ENCODE measurements at regions not wholly inside any gene's neighbourhood (a gene's known extent, or its start where the extent isn't known, plus 50 kb on each side); places are given as distances from the start of the nearest gene placed in this dataset.

DNA sequence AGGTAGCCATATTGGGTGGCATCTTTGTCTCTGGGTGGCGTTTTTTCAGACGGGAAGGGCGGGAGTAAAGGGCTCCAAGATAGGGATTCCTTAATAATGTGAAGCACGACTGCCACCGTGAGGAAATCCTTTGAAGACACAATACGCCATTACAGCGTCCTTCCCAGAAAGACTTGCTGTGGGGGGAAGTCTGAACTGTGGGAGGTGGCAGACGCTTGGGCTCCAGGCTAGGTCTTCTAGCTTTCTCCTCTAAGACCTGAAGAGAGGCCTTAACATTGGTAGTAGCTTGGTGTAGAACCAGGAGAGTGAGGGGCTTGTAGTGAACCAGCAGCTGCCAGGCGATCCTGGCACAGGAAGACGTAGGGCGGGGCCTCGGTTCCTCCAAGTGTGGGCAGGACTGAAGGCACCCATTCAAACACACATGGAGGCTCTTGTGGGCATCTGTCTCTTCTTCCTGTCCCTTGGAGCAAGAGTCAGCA, 197.3 kb downstream of the OR13H1 start:
- DNase-seq (ENCODE audit: low read depth): no peak

DNA sequence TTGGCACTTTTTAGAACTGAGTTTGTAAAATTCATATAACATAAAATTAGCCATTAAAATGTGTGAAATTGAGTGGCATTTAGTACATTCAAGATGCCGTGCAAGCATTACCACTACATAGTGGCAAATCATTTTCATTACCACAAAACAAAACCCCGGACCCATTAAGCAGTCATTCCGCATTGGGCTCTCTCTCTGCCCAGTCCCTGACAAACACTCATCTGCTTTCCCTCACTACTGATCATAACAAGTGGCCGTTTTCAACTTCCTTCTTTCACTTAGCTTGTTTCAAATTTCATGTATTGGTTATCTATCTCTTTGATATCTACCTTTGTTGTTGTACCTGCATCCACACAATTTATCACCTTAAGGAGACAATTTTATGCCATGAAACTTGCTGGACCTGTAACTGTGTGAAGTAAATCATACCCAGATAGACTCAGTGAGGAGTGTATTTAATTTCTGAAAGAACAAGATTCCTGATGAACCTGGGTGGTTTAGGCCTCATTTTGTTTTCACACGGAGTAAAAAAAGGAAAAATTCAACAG, 202.1 kb downstream of the OR13H1 start:
- DNase-seq (ENCODE audit: low read depth): no peak
- H3K4me3 ChIP-seq (ENCODE audit: low read depth, low read length): no peak overlapping the region
- no peak for TF ChIP-seq MYC (IDR thresholded peaks at IDR 0.05; ENCODE audit: low read depth, low read length)

More for the DNA sequence above, 197.3 kb downstream of the OR13H1 start:
- no peak overlapping the region for H3K4me3 ChIP-seq (ENCODE audit: low read depth, low read length)
- TF ChIP-seq POLR2A (IDR thresholded peaks at IDR 0.05; ENCODE audit: extremely low read depth, insufficient read length) (no peak), MYC (IDR thresholded peaks at IDR 0.05; ENCODE audit: low read depth, low read length) (no peak)
- TF ChIP-seq, protein P1, sequence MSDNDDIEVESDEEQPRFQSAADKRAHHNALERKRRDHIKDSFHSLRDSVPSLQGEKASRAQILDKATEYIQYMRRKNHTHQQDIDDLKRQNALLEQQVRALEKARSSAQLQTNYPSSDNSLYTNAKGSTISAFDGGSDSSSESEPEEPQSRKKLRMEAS (IDR thresholded peaks at IDR 0.05; ENCODE audit: low read depth, low read length): no peak
- TF ChIP-seq, protein P2, sequence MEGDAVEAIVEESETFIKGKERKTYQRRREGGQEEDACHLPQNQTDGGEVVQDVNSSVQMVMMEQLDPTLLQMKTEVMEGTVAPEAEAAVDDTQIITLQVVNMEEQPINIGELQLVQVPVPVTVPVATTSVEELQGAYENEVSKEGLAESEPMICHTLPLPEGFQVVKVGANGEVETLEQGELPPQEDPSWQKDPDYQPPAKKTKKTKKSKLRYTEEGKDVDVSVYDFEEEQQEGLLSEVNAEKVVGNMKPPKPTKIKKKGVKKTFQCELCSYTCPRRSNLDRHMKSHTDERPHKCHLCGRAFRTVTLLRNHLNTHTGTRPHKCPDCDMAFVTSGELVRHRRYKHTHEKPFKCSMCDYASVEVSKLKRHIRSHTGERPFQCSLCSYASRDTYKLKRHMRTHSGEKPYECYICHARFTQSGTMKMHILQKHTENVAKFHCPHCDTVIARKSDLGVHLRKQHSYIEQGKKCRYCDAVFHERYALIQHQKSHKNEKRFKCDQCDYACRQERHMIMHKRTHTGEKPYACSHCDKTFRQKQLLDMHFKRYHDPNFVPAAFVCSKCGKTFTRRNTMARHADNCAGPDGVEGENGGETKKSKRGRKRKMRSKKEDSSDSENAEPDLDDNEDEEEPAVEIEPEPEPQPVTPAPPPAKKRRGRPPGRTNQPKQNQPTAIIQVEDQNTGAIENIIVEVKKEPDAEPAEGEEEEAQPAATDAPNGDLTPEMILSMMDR (IDR thresholded peaks at IDR 0.05; ENCODE audit: low read depth, low read length): no peak

DNA sequence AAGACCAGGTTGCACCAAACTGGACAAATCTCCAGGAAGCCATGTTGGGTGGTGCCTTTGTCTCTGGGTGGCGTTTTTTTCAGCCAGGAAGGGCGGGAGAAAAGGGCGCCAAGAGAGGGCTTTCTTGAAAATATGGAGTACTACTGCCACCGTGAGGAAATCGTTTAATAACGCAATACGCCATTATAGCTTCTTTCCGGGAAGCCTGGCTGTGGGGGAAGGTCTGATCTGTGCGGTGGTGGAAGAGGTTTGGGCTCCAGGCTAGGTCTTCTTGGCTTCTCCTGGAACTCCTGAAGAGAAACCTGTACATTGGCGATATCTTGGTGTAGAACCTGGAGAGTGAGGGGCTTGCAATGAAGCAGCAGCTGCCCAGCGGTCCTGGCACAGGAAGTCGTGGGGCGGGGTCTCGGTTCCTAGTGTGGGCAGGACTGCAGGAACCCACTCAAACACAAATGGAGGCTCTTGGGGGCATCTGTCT, 202.7 kb downstream of the OR13H1 start:
- TF ChIP-seq, protein P2 (IDR thresholded peaks at IDR 0.05; ENCODE audit: low read depth, low read length): no peak
- no peak for TF ChIP-seq POLR2A (IDR thresholded peaks at IDR 0.05; ENCODE audit: extremely low read depth, insufficient read length)
- no peak for TF ChIP-seq MYC (IDR thresholded peaks at IDR 0.05; ENCODE audit: low read depth, low read length)
- TF ChIP-seq, protein P1 (IDR thresholded peaks at IDR 0.05; ENCODE audit: low read depth, low read length): no peak
- no peak for DNase-seq (ENCODE audit: low read depth)
- H3K4me3 ChIP-seq (ENCODE audit: low read depth, low read length): no peak overlapping the region

DNA sequence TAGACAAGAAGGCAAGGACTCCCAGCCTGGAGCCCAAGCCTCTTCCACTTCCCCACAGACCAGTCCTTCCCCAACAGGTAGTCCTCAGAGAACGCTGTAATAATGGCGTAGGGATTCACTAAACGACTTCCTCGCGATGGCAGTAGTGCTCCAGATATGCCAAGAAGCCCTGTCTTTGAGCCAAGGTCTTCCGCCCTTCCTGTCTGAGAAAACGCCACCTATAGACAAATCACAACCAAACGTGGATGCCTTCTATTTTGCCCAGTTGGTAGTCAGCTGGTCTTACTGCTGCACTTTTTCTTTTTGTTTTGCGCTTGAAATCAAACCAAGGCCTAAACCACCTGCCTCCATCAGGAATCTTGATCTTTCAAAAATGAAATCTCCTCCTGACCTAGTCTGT, 203.3 kb downstream of the OR13H1 start:
- TF ChIP-seq POLR2A (IDR thresholded peaks at IDR 0.05; ENCODE audit: extremely low read depth, insufficient read length) (no peak), MYC (IDR thresholded peaks at IDR 0.05; ENCODE audit: low read depth, low read length) (no peak)
- TF ChIP-seq, protein P2 (IDR thresholded peaks at IDR 0.05; ENCODE audit: low read depth, low read length): no peak
- no peak for DNase-seq (ENCODE audit: low read depth)
- no peak overlapping the region for H3K4me3 ChIP-seq (ENCODE audit: low read depth, low read length)

DNA sequence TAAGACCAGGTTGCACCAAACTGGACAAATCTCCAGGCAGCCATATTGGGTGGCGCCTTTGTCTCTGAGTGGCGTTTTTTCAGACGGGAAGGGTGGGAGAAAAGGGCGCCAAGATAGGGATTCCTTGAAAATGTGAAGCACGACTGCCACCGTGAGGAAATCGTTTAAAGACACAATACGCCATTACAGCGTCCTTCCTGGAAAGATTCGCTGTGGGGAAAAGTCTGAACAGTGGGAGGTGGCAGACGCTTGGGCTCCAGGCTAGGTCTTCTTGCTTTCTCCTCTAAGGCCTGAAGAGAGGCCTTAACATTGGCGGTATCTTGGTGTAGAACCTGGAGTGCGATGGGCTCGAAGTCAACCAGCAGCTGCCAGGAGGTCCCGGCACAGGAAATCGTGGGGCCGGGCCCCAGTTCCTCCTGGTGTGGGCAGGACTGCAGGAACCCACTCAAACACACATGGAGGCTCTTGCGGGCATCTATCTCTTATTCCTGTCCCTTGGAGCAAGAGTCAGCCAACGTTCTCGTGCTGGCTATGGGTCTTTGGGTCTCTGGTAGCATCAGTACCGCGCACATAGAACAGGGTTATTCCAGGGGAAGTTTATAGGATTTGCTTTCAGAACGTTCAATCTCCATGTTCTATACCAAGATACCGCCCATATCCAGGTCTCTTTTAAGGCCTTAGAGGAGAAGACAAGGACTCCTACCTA, 208.8 kb downstream of the OR13H1 start:
- TF ChIP-seq, protein P2 (IDR thresholded peaks at IDR 0.05; ENCODE audit: low read depth, low read length): no peak
- TF ChIP-seq MYC (IDR thresholded peaks at IDR 0.05; ENCODE audit: low read depth, low read length) (no peak), POLR2A (IDR thresholded peaks at IDR 0.05; ENCODE audit: extremely low read depth, insufficient read length) (no peak)
- TF ChIP-seq, protein P1 (IDR thresholded peaks at IDR 0.05; ENCODE audit: low read depth, low read length): no peak
- no peak for DNase-seq (ENCODE audit: low read depth)
- H3K4me3 ChIP-seq (ENCODE audit: low read depth, low read length): no peak overlapping the region

DNA sequence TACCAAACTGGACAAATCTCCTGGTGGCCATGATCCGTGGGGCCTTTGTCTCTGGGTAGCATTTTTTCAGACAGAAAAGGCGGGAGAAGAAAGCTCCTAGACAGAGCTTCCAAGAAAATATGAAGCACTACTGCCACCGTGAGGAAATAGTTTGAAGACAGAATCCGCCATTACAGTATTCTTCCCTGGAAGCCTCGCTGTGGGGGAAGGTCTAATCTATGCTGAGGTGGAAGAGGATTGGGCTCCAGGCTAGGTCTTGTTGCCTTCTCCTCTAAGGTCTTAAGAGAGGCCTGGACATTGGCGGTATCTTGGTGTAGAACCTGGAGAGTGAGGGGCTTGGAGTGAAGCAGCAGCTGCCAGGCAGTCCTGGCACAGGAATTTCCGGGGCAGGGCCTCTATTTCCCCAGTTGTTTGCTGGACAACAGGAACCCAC, 218.9 kb downstream of the OR13H1 start:
- H3K4me3 ChIP-seq (ENCODE audit: low read depth, low read length): no peak overlapping the region
- TF ChIP-seq POLR2A (IDR thresholded peaks at IDR 0.05; ENCODE audit: extremely low read depth, insufficient read length) (no peak), MYC (IDR thresholded peaks at IDR 0.05; ENCODE audit: low read depth, low read length) (no peak)
- TF ChIP-seq, protein P1 (IDR thresholded peaks at IDR 0.05; ENCODE audit: low read depth, low read length): no peak
- TF ChIP-seq, protein P2 (IDR thresholded peaks at IDR 0.05; ENCODE audit: low read depth, low read length): no peak
- DNase-seq (ENCODE audit: low read depth): no peak

All from NB4 (cell line).